Esophagus muscularis mucosa (tissue), 4 donors: ENCODE measurements at regions not wholly inside any gene's neighbourhood (a gene's known extent, or its start where the extent isn't known, plus 50 kb on each side); places are given as distances from the start of the nearest gene placed in this dataset.
A peak's percentile ranks its signal among the peaks of the same experiment; 100 is the strongest.

Experiments used
- DNase-seq: peaks from one replicate; pipeline ENCODE4 v3.0.0-alpha.2; 2017; ENCODE audit errors: extremely low spot score
- H3K27ac ChIP-seq, 4 donors: fragments of 200-600 bp; sonication (generic); replicated peaks in 1 of 4; 1 replicate in 3 of 4; 2 replicates in 1 of 4; pipeline ENCODE4 v1.5.1; 2016 to 2019; ENCODE audit warnings: mild to moderate bottlenecking in 1 of 4
- H3K27me3 ChIP-seq, 4 donors: fragments of 200-600 bp; sonication (generic); one replicate each; pipeline versions ENCODE4 v1.5.1 to v1.6.0; 2016 to 2019
- H3K36me3 ChIP-seq, 4 donors: fragments of 200-600 bp; sonication (generic); one replicate each; pipeline ENCODE4 v1.5.1; 2016 to 2019
- H3K4me1 ChIP-seq, 4 donors: fragments of 200-600 bp; sonication (generic); one replicate each; pipeline ENCODE4 v1.5.1; 2016 to 2019
- H3K4me3 ChIP-seq, 4 donors: fragments of 200-600 bp; sonication (generic); 1 replicate in 2 of 4; 2 replicates in 2 of 4; pipeline ENCODE4 v1.5.1; 2016 to 2019; ENCODE audit warnings: mild to moderate bottlenecking in 4 of 4, moderate library complexity in 1 of 4
- H3K9me3 ChIP-seq, 4 donors: fragments of 200-600 bp; sonication (generic); 1 replicate in 3 of 4; 2 replicates in 1 of 4; pipeline ENCODE4 v1.5.1; 2016 to 2019
- EP300 ChIP-seq: sonication (generic); formaldehyde crosslinking; IDR thresholded peaks from one replicate; pipeline ENCODE4 v1.6.1; 2017; ENCODE audit warnings: antibody characterized with exemption
- POLR2A ChIP-seq: fragments of 450-650 bp; IDR thresholded peaks from one replicate; pipeline ENCODE4 v1.6.1; 2017; ENCODE audit warnings: antibody characterized with exemption, moderate library complexity, mild to moderate bottlenecking, low read depth
- POLR2AphosphoS5 ChIP-seq, 2 donors: sonication (generic); formaldehyde crosslinking; IDR thresholded peaks; one replicate each; pipeline ENCODE4 v1.6.1; 2017; ENCODE audit warnings: antibody characterized with exemption in 2 of 2
- WGBS: methylation state at CpG from one replicate; pipeline ENCODE4 v1.1.5; 2018; 5-methylcytosine and 5-hydroxymethylcytosine counted together
- intact Hi-C: fragments of 100-400 bp; cut with DNase I; formaldehyde crosslinking; loops from one replicate; pipeline ENCODE4 v1.15.1; 2023
- TF ChIP-seq, protein P1 (sequence below), 3 experiments: fragments of 200-600 bp in 2 of 3; fragments of 450-650 bp in 1 of 3; sonication (generic) in 2 of 3; IDR thresholded peaks; one replicate each; pipeline ENCODE4 v1.5.1; 2017 to 2019; ENCODE audit warnings: antibody characterized with exemption in 3 of 3, mild to moderate bottlenecking in 2 of 3, moderate library complexity in 1 of 3

DNA sequence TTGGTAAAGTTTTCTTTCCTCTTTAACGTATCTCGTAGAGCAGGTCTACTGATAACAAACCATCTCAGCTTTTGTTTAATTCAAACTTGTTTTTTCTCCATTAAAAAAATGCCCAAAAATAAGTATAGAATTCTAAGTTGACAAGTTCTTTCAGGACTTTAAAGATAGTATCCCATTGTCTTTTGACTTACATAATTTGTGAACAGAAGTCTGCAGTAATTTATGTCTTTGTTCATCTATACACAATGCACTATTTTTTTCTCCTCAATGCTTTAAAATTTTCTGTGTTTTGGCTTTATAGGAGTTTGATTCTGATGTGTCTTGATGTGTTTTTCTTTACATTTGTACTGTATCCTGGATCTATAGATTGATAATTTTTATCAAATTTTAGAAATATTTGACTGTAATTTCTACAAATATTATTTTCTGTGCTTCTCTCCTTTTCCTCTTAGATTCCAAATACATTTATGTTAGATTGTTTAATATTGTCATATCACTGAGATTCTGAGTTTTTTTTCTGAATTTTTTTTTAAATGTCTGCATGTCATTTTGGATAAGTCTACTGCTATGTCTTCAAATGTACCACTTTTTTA is 143.3 kb downstream of the FTCDNL1 start:
- WGBS, result 96% methylated on average over 2 of the region's 2 CpGs
- no peak overlapping the region for H3K4me3 ChIP-seq
- no peaks in the 10 kb centered on the region for H3K27me3 ChIP-seq
- no peak for DNase-seq
- intact Hi-C loops, result no loop called here
- peaks cover 0 to 5% (median 0%) of the 10 kb centered on the region in 4 donors for H3K9me3 ChIP-seq
- no peaks in the 10 kb centered on the region for H3K36me3 ChIP-seq
- no peak for TF ChIP-seq EP300
- TF ChIP-seq POLR2AphosphoS5 (IDR thresholded peaks at IDR 0.05), result no peak
- no peak for TF ChIP-seq POLR2A
- TF ChIP-seq, protein P1, sequence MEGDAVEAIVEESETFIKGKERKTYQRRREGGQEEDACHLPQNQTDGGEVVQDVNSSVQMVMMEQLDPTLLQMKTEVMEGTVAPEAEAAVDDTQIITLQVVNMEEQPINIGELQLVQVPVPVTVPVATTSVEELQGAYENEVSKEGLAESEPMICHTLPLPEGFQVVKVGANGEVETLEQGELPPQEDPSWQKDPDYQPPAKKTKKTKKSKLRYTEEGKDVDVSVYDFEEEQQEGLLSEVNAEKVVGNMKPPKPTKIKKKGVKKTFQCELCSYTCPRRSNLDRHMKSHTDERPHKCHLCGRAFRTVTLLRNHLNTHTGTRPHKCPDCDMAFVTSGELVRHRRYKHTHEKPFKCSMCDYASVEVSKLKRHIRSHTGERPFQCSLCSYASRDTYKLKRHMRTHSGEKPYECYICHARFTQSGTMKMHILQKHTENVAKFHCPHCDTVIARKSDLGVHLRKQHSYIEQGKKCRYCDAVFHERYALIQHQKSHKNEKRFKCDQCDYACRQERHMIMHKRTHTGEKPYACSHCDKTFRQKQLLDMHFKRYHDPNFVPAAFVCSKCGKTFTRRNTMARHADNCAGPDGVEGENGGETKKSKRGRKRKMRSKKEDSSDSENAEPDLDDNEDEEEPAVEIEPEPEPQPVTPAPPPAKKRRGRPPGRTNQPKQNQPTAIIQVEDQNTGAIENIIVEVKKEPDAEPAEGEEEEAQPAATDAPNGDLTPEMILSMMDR (IDR thresholded peaks at IDR 0.05), result no peak
- no peaks in the 10 kb centered on the region for H3K4me1 ChIP-seq
- H3K27ac ChIP-seq, result no peak overlapping the region

DNA sequence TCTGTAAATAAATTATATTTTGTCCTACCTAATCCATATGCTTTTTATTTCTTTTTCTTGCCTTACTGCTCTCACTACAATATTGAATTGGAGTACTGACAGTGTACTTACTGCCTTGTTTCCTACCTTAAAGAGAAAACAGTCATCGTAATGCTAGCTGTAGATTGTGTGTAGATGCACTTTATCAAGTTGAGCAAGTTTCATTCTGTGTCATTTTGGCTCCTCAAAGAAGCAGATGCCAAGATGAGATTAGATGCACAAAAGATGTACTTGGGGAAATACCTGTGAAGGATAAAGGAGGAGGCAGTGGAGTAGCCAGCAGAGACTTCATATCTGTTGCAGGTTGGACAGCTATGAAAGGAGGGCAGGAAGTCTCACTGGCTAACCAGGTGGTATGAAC is 145.5 kb downstream of the FTCDNL1 start:
- Histone ChIP-seq H3K4me3 (no peak overlapping the region), H3K4me1 (no peaks in the 10 kb centered on the region), H3K36me3 (no peaks in the 10 kb centered on the region), H3K27me3 (no peaks in the 10 kb centered on the region), H3K9me3 (peaks cover 0 to 5% (median 0%) of the 10 kb centered on the region in 4 donors), H3K27ac (no peak overlapping the region)
- TF ChIP-seq, protein P1 (IDR thresholded peaks at IDR 0.05), result no peak
- TF ChIP-seq EP300 (no peak), POLR2A (no peak), POLR2AphosphoS5 (IDR thresholded peaks at IDR 0.05) (no peak)
- 76% methylated on average over 1 of the region's 1 CpG for WGBS
- DNase-seq, result no peak
- intact Hi-C loops, result no loop called here

DNA sequence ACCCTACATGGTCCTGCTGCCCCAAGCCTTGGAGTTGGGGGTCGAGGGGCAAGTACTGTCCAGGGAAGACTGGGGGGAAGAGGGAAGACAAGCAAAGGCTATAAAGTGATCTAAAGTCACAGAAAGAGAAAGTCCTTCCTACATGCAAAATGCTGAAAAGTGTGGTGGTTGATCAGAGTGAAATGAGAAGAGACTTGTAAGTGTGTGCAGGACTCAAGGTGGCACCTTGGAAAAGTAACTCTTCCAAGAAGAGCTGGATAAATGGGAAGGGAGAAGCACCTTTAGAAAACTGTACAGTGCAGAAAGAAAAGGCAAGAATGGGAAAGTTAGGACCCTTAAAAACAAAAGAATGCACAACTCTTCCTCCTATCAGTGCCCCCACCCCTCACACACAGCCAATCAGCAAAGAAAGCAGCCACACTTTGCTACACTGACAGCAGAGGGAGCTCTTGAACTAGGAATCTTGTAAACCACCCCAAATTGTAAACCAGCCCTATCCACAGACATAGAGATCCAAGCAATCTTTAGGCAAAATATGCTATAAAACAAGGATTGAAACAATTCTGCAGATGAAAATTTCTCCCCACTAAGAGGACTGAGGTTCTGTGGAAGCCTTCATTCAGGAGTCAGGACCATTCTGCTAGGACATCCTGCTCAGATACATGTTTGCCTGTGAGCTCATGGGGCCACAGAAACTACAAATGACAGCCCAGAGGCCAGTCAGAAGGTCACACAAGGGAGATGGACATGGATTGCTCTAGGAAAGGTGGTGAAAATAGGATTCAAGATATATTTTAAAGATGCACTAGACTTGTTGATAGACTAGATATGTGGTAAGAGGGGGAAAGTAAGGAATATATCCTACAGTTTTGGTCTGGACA is 146.4 kb downstream of the FTCDNL1 start:
- H3K9me3 ChIP-seq, result peaks cover 0 to 5% (median 0%) of the 10 kb centered on the region in 4 donors
- no peak overlapping the region for H3K4me3 ChIP-seq
- no peaks in the 10 kb centered on the region for H3K27me3 ChIP-seq
- TF ChIP-seq, protein P1 (IDR thresholded peaks at IDR 0.05), result peak; percentile 42 to 54 (median 45)
- no peak for TF ChIP-seq POLR2AphosphoS5 (IDR thresholded peaks at IDR 0.05)
- no peak for TF ChIP-seq POLR2A
- no peak for DNase-seq
- intact Hi-C loops, result loop anchor here (5.0 kb wide), 1 partner anchor 158 kb away; no protein-coding TSS in a partner anchor
- H3K27ac ChIP-seq, result no peak overlapping the region
- WGBS, result 64% methylated on average over 1 of the region's 1 CpG
- H3K4me1 ChIP-seq, result no peaks in the 10 kb centered on the region
- H3K36me3 ChIP-seq, result no peaks in the 10 kb centered on the region

DNA sequence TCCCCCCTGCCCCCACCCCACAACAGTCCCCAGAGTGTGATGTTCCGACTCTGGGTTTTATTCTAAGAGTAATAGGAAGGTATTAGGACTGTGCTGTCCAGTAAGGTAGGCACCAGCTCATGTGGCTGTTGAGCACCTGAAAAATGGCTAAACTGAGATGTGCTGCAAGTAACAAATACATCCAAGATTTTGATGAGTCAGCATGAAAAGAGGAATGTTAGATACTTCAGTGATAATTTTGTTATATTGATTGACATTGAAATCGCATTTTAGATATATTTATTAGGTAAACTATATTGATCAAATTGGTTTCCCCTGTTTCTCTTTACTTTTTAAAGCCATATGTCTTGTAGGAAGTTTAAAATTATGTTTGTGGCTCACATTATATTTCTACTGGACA is 147.8 kb downstream of the FTCDNL1 start:
- intact Hi-C loops, result loop anchor here (5.0 kb wide), 1 partner anchor 159 kb away; no protein-coding TSS in a partner anchor
- DNase-seq, result no peak
- no peaks in the 10 kb centered on the region for H3K4me1 ChIP-seq
- TF ChIP-seq EP300, result no peak
- TF ChIP-seq POLR2AphosphoS5 (IDR thresholded peaks at IDR 0.05), result no peak
- no peak for TF ChIP-seq POLR2A
- TF ChIP-seq, protein P1 (IDR thresholded peaks at IDR 0.05), result no peak
- H3K27ac ChIP-seq, result no peak overlapping the region
- no peaks in the 10 kb centered on the region for H3K36me3 ChIP-seq
- H3K27me3 ChIP-seq, result no peaks in the 10 kb centered on the region
- H3K9me3 ChIP-seq, result peaks cover 0 to 5% (median 0%) of the 10 kb centered on the region in 4 donors
- WGBS, result 69% methylated on average over 2 of the region's 2 CpGs
- H3K4me3 ChIP-seq, result no peak overlapping the region
